Spinal cord (tissue), 9 donors: ENCODE measurements at regions not wholly inside any gene's neighbourhood (a gene's known extent, or its start where the extent isn't known, plus 50 kb on each side); places are given as distances from the start of the nearest gene placed in this dataset.
"Not testable (repeated sequence)": the region's sequence is repeated elsewhere in the genome, so short reads cannot be mapped to it uniquely, and the experiment has no call there.

Source experiments
- DNase-seq, 6 donors: peaks; one replicate each; pipeline versions ENCODE4 v3.0.0 to v3.0.0-alpha.2; 2013 to 2015; ENCODE audit warnings: low spot score in 6 of 6, low read depth in 4 of 6
- H3K27ac ChIP-seq: one replicate; pipeline ENCODE4 v1.5.1; 2013; ENCODE audit warnings: low read depth, low read length, control low read depth
- H3K27me3 ChIP-seq: one replicate; pipeline ENCODE4 v1.6.1; 2013; ENCODE audit warnings: low read length; ENCODE audit not compliant: control insufficient read depth, insufficient read depth
- H3K36me3 ChIP-seq: one replicate; pipeline ENCODE4 v1.6.1; 2013; ENCODE audit warnings: low read length; ENCODE audit not compliant: control insufficient read depth, insufficient read depth
- H3K4me1 ChIP-seq: one replicate; pipeline ENCODE4 v1.6.1; 2013; ENCODE audit warnings: low read length; ENCODE audit not compliant: control insufficient read depth, insufficient read depth
- H3K4me3 ChIP-seq: one replicate; pipeline ENCODE4 v1.5.1; 2013; ENCODE audit warnings: low read depth, low read length, control low read depth
- H3K9me3 ChIP-seq: one replicate; pipeline ENCODE4 v1.6.1; 2013; ENCODE audit warnings: low read length; ENCODE audit not compliant: control insufficient read depth, insufficient read depth
- WGBS: methylation state at CpG from one replicate; pipeline ENCODE4 v1.1.5; 2013; ENCODE audit warnings: missing lambda C conversion rate; ENCODE audit not compliant: insufficient coverage; 5-methylcytosine and 5-hydroxymethylcytosine counted together
- donor health status: healthy.

DNA sequence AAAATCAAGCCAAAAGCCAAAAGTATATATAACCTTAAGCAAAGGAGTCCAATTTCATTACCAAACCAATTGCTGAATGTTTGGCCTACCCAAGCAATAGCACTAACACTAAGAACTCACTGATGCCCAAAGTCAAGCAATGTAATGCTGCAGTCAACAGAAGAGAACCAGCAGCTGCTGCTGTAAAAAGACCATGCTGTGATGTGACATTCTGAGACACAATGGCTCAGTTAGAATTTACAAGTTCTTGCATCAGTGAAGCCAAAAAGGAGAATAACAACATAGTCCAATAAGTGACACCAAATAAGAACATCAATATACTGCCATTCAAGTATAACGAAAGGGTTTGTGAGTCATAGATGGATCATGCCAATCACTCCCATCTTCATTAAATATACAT is 514.0 kb upstream of the DIAPH2 start:
- H3K36me3 ChIP-seq = no peaks in the 10 kb centered on the region
- no peak overlapping the region for H3K27ac ChIP-seq
- no peak overlapping the region for H3K4me3 ChIP-seq
- no CpG with 5 or more reads among the region's 1 CpG for WGBS
- no peaks in the 10 kb centered on the region for H3K9me3 ChIP-seq
- no peaks in the 10 kb centered on the region for H3K4me1 ChIP-seq
- DNase-seq = peak in 1 of 6 donors; percentile 6
- peaks cover 2% of the 10 kb centered on the region for H3K27me3 ChIP-seq

DNA sequence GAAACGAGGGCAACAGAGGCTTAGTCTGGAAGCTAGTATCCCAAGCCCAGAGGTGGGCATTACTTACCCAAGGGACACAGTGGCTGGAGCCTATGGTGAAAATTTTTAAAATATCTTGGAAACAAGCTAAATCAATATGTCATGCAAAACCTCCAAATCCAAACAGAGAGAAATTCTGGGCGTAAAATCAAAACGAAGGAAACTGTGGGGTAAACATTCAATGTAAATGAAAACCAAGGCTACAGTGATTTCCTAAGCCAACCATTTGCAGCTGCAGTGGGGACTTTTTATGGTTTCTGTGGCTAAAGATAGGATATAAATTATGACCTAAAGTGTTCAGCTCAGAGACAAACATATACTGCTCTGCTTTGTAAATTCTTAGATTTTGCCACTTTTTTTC is 507.7 kb upstream of the DIAPH2 start:
- Histone ChIP-seq H3K27me3 (peaks cover 4% of the 10 kb centered on the region), H3K9me3 (no peaks in the 10 kb centered on the region), H3K27ac (no peak overlapping the region), H3K4me3 (no peak overlapping the region), H3K4me1 (no peaks in the 10 kb centered on the region), H3K36me3 (no peaks in the 10 kb centered on the region)
- WGBS = no CpG with 5 or more reads among the region's 3 CpGs
- DNase-seq = peak in 1 of 6 donors; percentile 9

DNA sequence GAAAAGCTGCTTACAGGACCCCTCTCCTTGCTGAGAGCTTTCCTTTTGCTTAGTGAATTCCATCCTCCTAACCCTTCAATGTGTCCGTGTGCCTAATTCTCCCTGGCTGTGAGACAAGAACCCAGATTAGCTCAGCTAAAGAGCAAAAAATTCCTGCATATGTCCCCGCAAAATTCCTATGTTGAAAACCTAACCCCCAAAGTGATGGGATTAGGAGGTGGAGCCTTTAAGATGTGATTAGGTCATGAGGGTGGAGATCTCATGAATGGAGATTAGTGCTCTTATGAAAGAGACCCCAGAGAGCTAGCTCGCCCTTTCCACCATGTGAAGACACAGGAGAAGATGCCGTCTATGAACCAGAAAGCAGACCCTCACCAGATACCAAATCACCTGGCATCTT is 503.0 kb upstream of the DIAPH2 start:
- DNase-seq = no peak
- no peaks in the 10 kb centered on the region for H3K9me3 ChIP-seq
- no CpG with 5 or more reads among the region's 4 CpGs for WGBS

DNA sequence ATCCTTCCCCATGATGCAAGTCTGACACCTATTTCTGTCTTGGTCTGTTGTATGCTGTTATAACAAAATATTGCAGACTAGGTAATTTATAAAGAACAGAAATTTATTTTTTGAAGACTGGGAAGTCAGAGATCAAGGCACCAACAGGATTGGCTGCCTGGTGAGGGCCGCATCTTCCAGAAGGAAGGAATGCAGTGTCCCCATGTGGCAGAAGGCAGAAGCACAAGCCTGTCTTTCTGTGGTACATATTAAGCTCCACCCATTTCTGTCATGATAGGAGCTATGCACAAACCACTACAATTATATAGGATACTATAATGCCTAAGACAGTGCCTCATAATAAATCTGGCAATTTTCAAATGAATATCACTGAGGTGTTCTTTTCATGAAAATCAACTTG is 502.3 kb upstream of the DIAPH2 start:
- no peak overlapping the region for H3K4me3 ChIP-seq
- no peaks in the 10 kb centered on the region for H3K4me1 ChIP-seq
- H3K27ac ChIP-seq = no peak overlapping the region
- peaks cover 4% of the 10 kb centered on the region for H3K27me3 ChIP-seq
- whole genome bisulfite sequencing = no CpG with 5 or more reads among the region's 1 CpG
- no peaks in the 10 kb centered on the region for H3K9me3 ChIP-seq
- no peaks in the 10 kb centered on the region for H3K36me3 ChIP-seq
- DNase-seq = no peak

More for the DNA sequence above, 503.0 kb upstream of the DIAPH2 start:
- Histone ChIP-seq H3K4me1 (no peaks in the 10 kb centered on the region), H3K36me3 (no peaks in the 10 kb centered on the region), H3K27ac (no peak overlapping the region), H3K27me3 (peaks cover 4% of the 10 kb centered on the region), H3K4me3 (no peak overlapping the region)

DNA sequence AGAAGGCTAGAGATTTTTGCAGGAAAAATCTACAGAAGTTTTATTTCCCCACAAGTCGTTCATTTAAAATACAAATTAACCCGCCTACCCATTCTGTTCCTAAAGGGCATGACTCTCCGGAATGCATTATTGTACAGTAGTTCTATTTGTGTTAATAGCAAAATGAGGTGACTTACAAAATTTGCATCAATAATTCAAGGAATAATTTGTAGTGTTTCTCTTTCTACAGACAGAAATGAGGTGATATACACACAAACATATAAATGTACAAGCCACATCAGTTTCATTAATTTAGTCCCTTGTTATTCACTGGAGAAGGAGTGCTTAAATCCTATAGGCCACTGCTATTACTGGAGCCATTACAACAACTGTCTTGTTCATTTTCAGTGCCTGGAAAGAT is 501.3 kb upstream of the DIAPH2 start:
- no peaks in the 10 kb centered on the region for H3K4me1 ChIP-seq
- no peak for DNase-seq
- no peaks in the 10 kb centered on the region for H3K9me3 ChIP-seq
- WGBS = no CpG with 5 or more reads among the region's 3 CpGs
- no peak overlapping the region for H3K27ac ChIP-seq
- H3K36me3 ChIP-seq = no peaks in the 10 kb centered on the region
- H3K4me3 ChIP-seq = no peak overlapping the region
- peaks cover 4% of the 10 kb centered on the region for H3K27me3 ChIP-seq

DNA sequence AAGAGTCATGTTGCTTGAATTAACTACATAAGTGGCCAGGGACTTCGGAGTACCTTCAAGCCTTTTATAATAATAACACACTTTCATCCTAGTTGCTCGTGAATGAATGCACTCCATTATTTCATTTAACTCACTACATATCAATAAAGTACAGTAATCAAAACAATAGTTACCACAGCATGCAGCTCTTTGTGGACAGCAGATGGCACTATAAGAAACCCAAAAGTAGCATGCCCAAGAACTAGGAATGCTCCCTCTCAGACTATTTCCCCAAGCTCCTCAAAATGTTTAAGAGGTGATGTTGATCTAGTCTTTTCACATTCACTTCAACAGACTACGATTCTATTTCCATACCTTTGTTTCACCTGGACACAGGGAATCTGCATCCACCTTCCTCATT is 500.8 kb upstream of the DIAPH2 start:
- Histone ChIP-seq H3K4me1 (no peaks in the 10 kb centered on the region), H3K27me3 (peaks cover 4% of the 10 kb centered on the region), H3K36me3 (no peaks in the 10 kb centered on the region), H3K27ac (no peak overlapping the region), H3K9me3 (no peaks in the 10 kb centered on the region), H3K4me3 (no peak overlapping the region)
- DNase-seq = peak in 1 of 6 donors; percentile 29
- WGBS = 10% methylated on average over 1 of the region's 3 CpGs

DNA sequence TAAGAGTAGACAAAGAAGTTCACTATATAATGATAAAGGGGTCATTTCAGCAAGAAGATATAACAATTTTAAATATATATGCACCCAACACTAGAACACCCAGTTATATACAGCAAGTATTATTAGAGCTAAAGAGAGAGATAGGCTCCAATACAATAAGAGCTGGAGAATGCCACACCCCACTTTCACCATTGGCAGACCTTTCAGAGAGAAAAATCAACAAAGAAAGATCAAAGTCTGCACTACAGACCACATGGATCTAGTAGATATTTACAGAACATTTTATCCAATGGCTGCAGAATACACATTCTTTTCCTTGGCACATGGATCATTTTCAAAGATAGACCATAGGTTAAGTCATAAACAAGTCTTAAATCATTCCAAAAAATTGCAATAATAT is 479.7 kb upstream of the DIAPH2 start:
- Histone ChIP-seq H3K9me3 (no peaks in the 10 kb centered on the region), H3K4me3 (no peak overlapping the region), H3K36me3 (no peaks in the 10 kb centered on the region), H3K4me1 (no peaks in the 10 kb centered on the region), H3K27me3 (no peaks in the 10 kb centered on the region), H3K27ac (no peak overlapping the region)
- no peak for DNase-seq

DNA sequence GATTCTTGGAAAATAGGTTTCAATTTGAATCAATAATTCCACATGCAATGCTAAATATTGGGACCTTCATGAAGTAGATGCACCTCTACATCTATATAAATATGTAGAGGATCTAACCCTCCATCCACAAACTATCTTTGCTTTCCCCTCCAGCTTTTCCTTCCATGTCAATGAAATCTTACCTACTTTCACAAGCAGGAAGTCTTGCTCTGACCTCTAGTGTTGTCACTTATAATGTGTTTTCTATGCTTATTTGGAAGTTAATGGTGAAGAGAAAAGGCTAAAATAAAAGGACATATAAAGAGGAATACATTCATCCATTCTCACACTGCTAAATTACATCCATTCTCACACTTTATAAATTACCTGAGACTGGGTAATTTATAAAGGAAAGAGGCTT is 472.7 kb upstream of the DIAPH2 start:
- no peaks in the 10 kb centered on the region for H3K4me1 ChIP-seq
- H3K36me3 ChIP-seq = no peaks in the 10 kb centered on the region
- no peaks in the 10 kb centered on the region for H3K27me3 ChIP-seq
- H3K9me3 ChIP-seq = peaks cover 5% of the 10 kb centered on the region
- H3K4me3 ChIP-seq = no peak overlapping the region
- no peak for DNase-seq
- H3K27ac ChIP-seq = no peak overlapping the region

DNA sequence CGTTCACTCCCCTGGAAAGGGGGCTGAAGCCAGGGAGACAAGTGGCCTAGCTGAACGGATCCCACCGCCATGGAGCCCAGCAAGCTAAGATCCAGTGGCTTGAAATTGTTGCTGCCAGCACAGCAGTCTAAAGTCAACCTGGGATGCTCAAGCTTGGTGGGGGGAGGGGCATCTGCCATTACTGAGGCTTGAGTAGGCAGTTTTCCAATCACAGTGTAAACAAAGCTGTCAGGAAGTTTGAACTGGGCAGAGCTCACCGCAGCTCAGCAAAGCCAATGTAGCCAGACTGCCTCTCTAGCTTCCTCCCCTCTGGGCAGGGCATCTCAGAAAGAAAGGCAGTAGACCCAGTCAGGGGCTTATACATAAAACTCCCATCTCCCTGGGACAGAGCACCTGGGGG is 470.0 kb upstream of the DIAPH2 start:
- H3K27ac ChIP-seq, DNase-seq, H3K36me3 ChIP-seq, H3K9me3 ChIP-seq, H3K4me3 ChIP-seq, H3K27me3 ChIP-seq, H3K4me1 ChIP-seq: not testable (repeated sequence)
- 90% methylated on average over 4 of the region's 4 CpGs for WGBS

DNA sequence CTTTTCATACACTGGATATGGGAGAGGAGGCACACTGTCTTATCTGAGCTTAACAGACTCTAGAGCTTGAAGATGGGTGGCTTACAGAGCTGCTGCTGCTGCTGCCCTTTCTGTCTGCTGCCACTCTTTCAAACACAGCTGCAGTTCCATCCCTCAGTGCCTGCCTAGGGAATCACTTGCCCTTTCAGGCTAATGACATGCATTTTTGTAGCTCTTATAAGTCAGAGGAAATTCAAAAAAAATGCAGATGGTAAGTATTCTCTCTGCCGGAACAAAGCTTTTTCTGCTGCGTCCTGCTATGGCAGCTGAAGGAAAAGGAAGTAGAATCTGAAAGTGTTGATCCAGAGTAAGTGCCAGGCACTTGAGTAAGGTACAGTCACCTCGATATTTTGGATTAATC is 460.4 kb upstream of the DIAPH2 start:
- Histone ChIP-seq H3K4me1 (no peaks in the 10 kb centered on the region), H3K4me3 (no peak overlapping the region), H3K27me3 (no peaks in the 10 kb centered on the region), H3K9me3 (no peaks in the 10 kb centered on the region), H3K27ac (no peak overlapping the region), H3K36me3 (no peaks in the 10 kb centered on the region)
- WGBS = 76% methylated on average over 2 of the region's 3 CpGs
- DNase-seq = peak in 2 of 6 donors; percentile 1
